PFSK-1 (cell line): ENCODE measurements at regions not wholly inside any gene's neighbourhood (a gene's known extent, or its start where the extent isn't known, plus 50 kb on each side); places are given as distances from the start of the nearest gene placed in this dataset.

Experiments used
- FOXP2 ChIP-seq: optimal IDR thresholded peaks from 2 replicates; pipeline ENCODE3; 2011; ENCODE audit warnings: borderline replicate concordance, control low read depth, inconsistent platforms; ENCODE audit not compliant: insufficient read depth; ENCODE audit errors: extremely low read length, extremely low read depth
- POLR2AphosphoS5 ChIP-seq: IDR thresholded peaks from 2 replicates; pipeline ENCODE4 v1.6.1; 2012; ENCODE audit warnings: low read depth, mild to moderate bottlenecking, control low read depth, low read length, moderate library complexity
- REST ChIP-seq, 2 experiments: IDR thresholded peaks; 2 replicates each; pipeline versions ENCODE4 v1.6.1 to v1.8.0; 2011 to 2012; ENCODE audit warnings: low read depth in 2 of 2, low read length in 2 of 2, control low read depth in 1 of 2, inconsistent platforms in 1 of 2, mild to moderate bottlenecking in 1 of 2, moderate library complexity in 1 of 2; ENCODE audit not compliant: insufficient read depth in 1 of 2
- SIN3A ChIP-seq: IDR thresholded peaks from 2 replicates; pipeline ENCODE4 v1.6.1; 2012; ENCODE audit warnings: mild to moderate bottlenecking, low read length, moderate library complexity, borderline replicate concordance; ENCODE audit not compliant: insufficient read depth
- TAF1 ChIP-seq: IDR thresholded peaks from 2 replicates; pipeline ENCODE4 v1.6.1; 2012; ENCODE audit warnings: low read length, control low read depth, borderline replicate concordance; ENCODE audit not compliant: insufficient read depth

- TF ChIP-seq TAF1 (no peak), SIN3A (no peak), POLR2AphosphoS5 (no peak), FOXP2 (no peak), REST (IDR thresholded peaks at IDR 0.05; ENCODE audit: insufficient read depth in 1 of 2, low read depth in 2 of 2, low read length in 2 of 2) (no peak)
Measured at GRCh38 chr3:168260859-168261258, 165.1 kb upstream of the GOLIM4 start.

- TF ChIP-seq POLR2AphosphoS5 (no peak), SIN3A (no peak), REST (IDR thresholded peaks at IDR 0.05; ENCODE audit: insufficient read depth in 1 of 2, low read depth in 2 of 2, low read length in 2 of 2) (no peak), FOXP2 (no peak), TAF1 (no peak)
Measured at GRCh38 chr3:168251371-168251770, 155.6 kb upstream of the GOLIM4 start.

- no peak for TF ChIP-seq REST (IDR thresholded peaks at IDR 0.05; ENCODE audit: insufficient read depth in 1 of 2, low read depth in 2 of 2, low read length in 2 of 2)
- TF ChIP-seq SIN3A = no peak
- TF ChIP-seq POLR2AphosphoS5 = no peak
- no peak for TF ChIP-seq FOXP2
- TF ChIP-seq TAF1 = no peak
Measured at GRCh38 chr3:168250415-168250861, 154.7 kb upstream of the GOLIM4 start.

GRCh38 chr3:168249550-168250414, 154.1 kb upstream of the GOLIM4 start:
- no peak for TF ChIP-seq SIN3A
- TF ChIP-seq TAF1 = peak; percentile 59; the same call in 1 of the 2 replicates
- TF ChIP-seq POLR2AphosphoS5 = 0 out of 2 replicates have a peak, but pooled peaks have one; percentile 60
- TF ChIP-seq FOXP2 = peak; percentile 64
- TF ChIP-seq REST (IDR thresholded peaks at IDR 0.05; ENCODE audit: insufficient read depth in 1 of 2, low read depth in 2 of 2, low read length in 2 of 2) = no peak
